ENCODE measurements at regions not wholly inside any gene's neighbourhood (a gene's known extent, or its start where the extent isn't known, plus 50 kb on each side); places are given as distances from the start of the nearest gene placed in this dataset.

DNA sequence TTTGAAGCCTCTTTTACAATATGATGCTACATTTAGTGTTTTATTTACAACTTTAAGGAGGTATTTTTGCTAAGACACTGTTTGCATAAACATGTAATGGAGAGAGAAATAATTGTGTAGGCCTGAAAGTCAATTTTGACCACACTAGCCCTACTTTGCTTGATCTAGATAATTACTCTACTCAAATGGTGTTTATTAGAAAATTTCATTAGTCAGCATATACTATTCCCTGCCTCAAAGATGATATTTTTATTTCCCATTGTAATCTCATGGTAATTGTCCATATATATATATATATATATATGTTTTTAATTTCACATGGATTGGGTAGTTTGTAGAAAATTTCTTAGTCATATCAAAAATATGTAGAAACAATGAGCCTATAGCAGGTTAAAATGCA, 632.2 kb downstream of the SATB2 start:
- no peak for TF ChIP-seq CTCF (IDR thresholded peaks at IDR 0.05; ENCODE audit: poor library complexity)
- TF ChIP-seq EZH2 (IDR thresholded peaks at IDR 0.05; ENCODE audit: borderline replicate concordance) = no peak

Measured in hepatocyte (in vitro differentiated cells).